ENCODE measurements at regions not wholly inside any gene's neighbourhood (a gene's known extent, or its start where the extent isn't known, plus 50 kb on each side); places are given as distances from the start of the nearest gene placed in this dataset.

DNA sequence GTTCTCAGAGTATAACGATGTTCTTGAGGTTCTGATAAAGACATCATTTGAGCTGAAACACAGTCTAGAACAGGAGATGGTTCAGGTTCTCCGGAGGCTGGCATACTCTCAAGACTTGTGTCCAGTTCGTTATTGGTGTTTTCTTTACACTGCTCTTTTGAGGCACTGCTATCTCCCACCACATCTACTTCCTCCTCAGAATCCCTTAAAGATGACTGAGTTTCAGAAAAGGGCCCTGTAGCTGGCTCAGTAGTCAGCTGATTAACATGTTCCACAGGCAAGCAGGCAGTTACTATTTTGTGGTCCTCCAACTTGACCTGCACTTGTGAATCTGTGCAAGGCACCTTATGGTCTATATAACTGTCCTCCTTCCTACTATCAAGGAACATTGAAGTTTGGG is 50.2 kb downstream of the ZZZ3 start:
- Histone ChIP-seq H3K4me1 (ENCODE audit: control insufficient read depth, insufficient read depth, low read length, poor library complexity, severe bottlenecking) (no peaks in the 10 kb centered on the region), H3K36me3 (ENCODE audit: control insufficient read depth, insufficient read depth, low read length) (peaks cover 57% of the 10 kb centered on the region), H3K27ac (ENCODE audit: insufficient read depth, low read length, poor library complexity, severe bottlenecking) (no peak overlapping the region), H3K9me3 (ENCODE audit: control insufficient read depth in 2 of 2, low read length in 2 of 2) (no peaks in the 10 kb centered on the region), H3K4me3 (ENCODE audit: low read depth, low read length) (no peak overlapping the region), H3K27me3 (ENCODE audit: control insufficient read depth, insufficient read depth, low read length) (no peaks in the 10 kb centered on the region)
- Mint-ChIP-seq H3K9me3 (no peaks in the 10 kb centered on the region), H3K27me3 (no peaks in the 10 kb centered on the region), H3K27ac (no peak overlapping the region), H3K36me3 (peaks cover 41% of the 10 kb centered on the region), H3K4me1 (peaks cover 4 to 30% (median 6%) of the 10 kb centered on the region in 4 donors), H3K4me3 (no peak overlapping the region)
- DNase-seq (peak in 1 of 3 donors; percentile 7), ATAC-seq (ENCODE audit: low read depth in 2 of 2) (no peak)

DNA sequence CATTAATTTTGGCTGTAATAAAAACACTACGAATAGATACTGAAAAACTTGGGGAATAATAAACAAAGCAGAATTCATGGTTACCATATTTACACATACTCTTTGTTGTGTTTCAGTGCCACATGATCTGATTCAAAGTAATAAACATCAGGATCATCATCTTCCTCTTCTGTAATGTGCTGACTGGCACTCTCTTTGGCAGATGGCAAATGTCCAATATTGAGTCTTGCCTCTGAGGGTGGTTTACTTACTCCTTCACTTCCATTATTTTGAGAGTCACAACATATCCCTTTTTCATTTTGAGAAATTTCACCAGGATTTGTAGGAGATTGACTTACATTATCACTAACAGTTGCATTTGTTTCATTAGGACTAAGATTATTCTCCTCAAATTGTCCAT is 50.7 kb downstream of the ZZZ3 start:
- Mint-ChIP-seq H3K36me3 (peaks cover 42% of the 10 kb centered on the region), H3K27me3 (no peaks in the 10 kb centered on the region), H3K4me1 (peaks cover 4 to 30% (median 6%) of the 10 kb centered on the region in 4 donors), H3K9me3 (no peaks in the 10 kb centered on the region), H3K27ac (no peak overlapping the region), H3K4me3 (no peak overlapping the region)
- Histone ChIP-seq H3K27ac (ENCODE audit: insufficient read depth, low read length, poor library complexity, severe bottlenecking) (no peak overlapping the region), H3K27me3 (ENCODE audit: control insufficient read depth, insufficient read depth, low read length) (no peaks in the 10 kb centered on the region), H3K4me1 (ENCODE audit: control insufficient read depth, insufficient read depth, low read length, poor library complexity, severe bottlenecking) (no peaks in the 10 kb centered on the region), H3K9me3 (ENCODE audit: control insufficient read depth in 2 of 2, low read length in 2 of 2) (no peaks in the 10 kb centered on the region), H3K4me3 (ENCODE audit: low read depth, low read length) (no peak overlapping the region), H3K36me3 (ENCODE audit: control insufficient read depth, insufficient read depth, low read length) (peaks cover 57% of the 10 kb centered on the region)
- DNase-seq, result no peak
- no peak for ATAC-seq (ENCODE audit: low read depth in 2 of 2)

DNA sequence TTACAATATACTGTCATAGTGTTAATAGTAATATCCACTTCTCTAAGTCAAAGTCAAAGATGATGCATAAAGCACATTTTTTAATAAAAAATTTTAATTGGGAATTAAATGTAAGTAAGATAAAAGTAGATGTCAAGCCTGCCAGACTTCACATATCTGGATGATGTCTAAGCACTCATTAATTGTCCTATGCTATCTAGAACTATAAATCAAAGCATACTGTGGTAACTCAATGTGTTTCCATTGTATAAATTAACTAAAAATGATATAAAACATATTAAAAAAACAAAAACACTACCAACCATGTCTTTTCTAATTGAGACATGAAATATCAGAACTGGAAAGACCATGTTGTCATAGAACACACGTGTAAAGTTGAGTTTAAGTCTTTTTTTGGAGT is 51.2 kb downstream of the ZZZ3 start:
- Histone ChIP-seq H3K4me1 (ENCODE audit: control insufficient read depth, insufficient read depth, low read length, poor library complexity, severe bottlenecking) (no peaks in the 10 kb centered on the region), H3K4me3 (ENCODE audit: low read depth, low read length) (no peak overlapping the region), H3K27ac (ENCODE audit: insufficient read depth, low read length, poor library complexity, severe bottlenecking) (no peak overlapping the region), H3K9me3 (ENCODE audit: control insufficient read depth in 2 of 2, low read length in 2 of 2) (no peaks in the 10 kb centered on the region), H3K27me3 (ENCODE audit: control insufficient read depth, insufficient read depth, low read length) (no peaks in the 10 kb centered on the region), H3K36me3 (ENCODE audit: control insufficient read depth, insufficient read depth, low read length) (peaks cover 56% of the 10 kb centered on the region)
- Mint-ChIP-seq H3K4me1 (peaks cover 4 to 30% (median 6%) of the 10 kb centered on the region in 4 donors), H3K36me3 (peaks cover 46% of the 10 kb centered on the region), H3K4me3 (no peak overlapping the region), H3K9me3 (no peaks in the 10 kb centered on the region), H3K27ac (no peak overlapping the region), H3K27me3 (no peaks in the 10 kb centered on the region)
- DNase-seq (no peak), ATAC-seq (ENCODE audit: low read depth in 2 of 2) (no peak)

DNA sequence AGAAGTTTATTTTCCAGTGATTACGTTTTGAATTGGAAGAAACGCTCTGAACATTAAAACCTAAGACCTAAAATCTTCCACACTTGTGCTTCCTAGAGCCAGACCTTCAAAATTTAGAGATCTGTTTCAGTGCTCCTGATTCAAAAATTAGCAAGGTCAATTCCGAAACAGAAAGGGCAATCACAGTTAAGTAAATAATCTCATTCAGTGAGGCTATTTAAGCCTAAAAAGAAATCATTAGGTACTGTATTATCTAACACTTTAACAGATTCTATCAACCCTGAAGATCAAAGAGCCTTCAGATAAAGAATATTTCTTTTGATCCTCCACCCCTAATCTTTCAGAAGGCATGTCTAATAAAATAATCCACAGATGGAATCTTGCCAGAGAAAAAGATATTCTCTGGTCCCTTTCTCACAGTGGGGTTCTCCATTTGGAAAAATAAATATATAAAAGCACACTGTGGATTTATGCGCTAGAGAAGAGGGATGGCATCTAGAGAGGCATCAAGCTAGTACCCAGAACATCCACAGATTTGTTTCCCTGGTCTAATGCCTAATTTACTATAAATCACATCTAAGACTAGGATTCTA is 54.4 kb downstream of the ZZZ3 start:
- DNase-seq, result no peak
- H3K27ac ChIP-seq (ENCODE audit: insufficient read depth, low read length, poor library complexity, severe bottlenecking), result no peak overlapping the region
- H3K27ac Mint-ChIP-seq, result no peak overlapping the region

DNA sequence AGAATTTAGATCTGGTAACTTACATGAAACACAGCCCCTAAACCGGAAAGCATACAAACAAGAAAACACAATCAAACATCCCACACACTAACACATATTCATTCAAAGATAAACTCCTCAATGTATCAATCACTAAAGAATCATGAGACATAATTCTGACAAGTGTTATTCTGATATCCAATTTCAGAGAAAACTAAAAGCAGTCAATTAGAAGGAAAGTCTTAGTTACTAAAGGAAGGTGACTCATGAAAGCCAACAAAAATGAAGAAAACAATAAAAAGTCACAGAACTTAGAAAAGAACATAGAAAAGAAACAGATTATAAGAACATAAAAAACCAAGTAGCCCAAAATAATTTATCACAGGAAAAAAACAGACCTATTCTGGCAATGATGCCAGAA is 57.2 kb downstream of the ZZZ3 start:
- no peaks in the 10 kb centered on the region for H3K9me3 ChIP-seq (ENCODE audit: control insufficient read depth in 2 of 2, low read length in 2 of 2)
- peak overlapping the region in 1 of 3 donors; percentile 18 for H3K27ac Mint-ChIP-seq
- peaks cover 7 to 32% (median 11%) of the 10 kb centered on the region in 4 donors for H3K4me1 Mint-ChIP-seq
- no peak for ATAC-seq (ENCODE audit: low read depth in 2 of 2)
- H3K36me3 Mint-ChIP-seq, result peaks cover 43% of the 10 kb centered on the region
- no peak overlapping the region for H3K4me3 ChIP-seq (ENCODE audit: low read depth, low read length)
- H3K9me3 Mint-ChIP-seq, result no peaks in the 10 kb centered on the region
- no peak overlapping the region for H3K4me3 Mint-ChIP-seq
- DNase-seq, result no peak
- H3K4me1 ChIP-seq (ENCODE audit: control insufficient read depth, insufficient read depth, low read length, poor library complexity, severe bottlenecking), result no peaks in the 10 kb centered on the region
- H3K36me3 ChIP-seq (ENCODE audit: control insufficient read depth, insufficient read depth, low read length), result peaks cover 28% of the 10 kb centered on the region
- no peak overlapping the region for H3K27ac ChIP-seq (ENCODE audit: insufficient read depth, low read length, poor library complexity, severe bottlenecking)
- H3K27me3 ChIP-seq (ENCODE audit: control insufficient read depth, insufficient read depth, low read length), result no peaks in the 10 kb centered on the region
- H3K27me3 Mint-ChIP-seq, result no peaks in the 10 kb centered on the region

More for the DNA sequence above, 54.4 kb downstream of the ZZZ3 start:
- peaks cover 47% of the 10 kb centered on the region for H3K36me3 ChIP-seq (ENCODE audit: control insufficient read depth, insufficient read depth, low read length)
- no peak for ATAC-seq (ENCODE audit: low read depth in 2 of 2)
- no peaks in the 10 kb centered on the region for H3K9me3 Mint-ChIP-seq
- peaks cover 4 to 26% (median 11%) of the 10 kb centered on the region in 4 donors for H3K4me1 Mint-ChIP-seq
- H3K36me3 Mint-ChIP-seq, result peaks cover 50% of the 10 kb centered on the region
- H3K4me1 ChIP-seq (ENCODE audit: control insufficient read depth, insufficient read depth, low read length, poor library complexity, severe bottlenecking), result no peaks in the 10 kb centered on the region
- no peak overlapping the region for H3K4me3 Mint-ChIP-seq
- no peaks in the 10 kb centered on the region for H3K27me3 Mint-ChIP-seq
- no peak overlapping the region for H3K4me3 ChIP-seq (ENCODE audit: low read depth, low read length)
- H3K27me3 ChIP-seq (ENCODE audit: control insufficient read depth, insufficient read depth, low read length), result no peaks in the 10 kb centered on the region
- no peaks in the 10 kb centered on the region for H3K9me3 ChIP-seq (ENCODE audit: control insufficient read depth in 2 of 2, low read length in 2 of 2)

DNA sequence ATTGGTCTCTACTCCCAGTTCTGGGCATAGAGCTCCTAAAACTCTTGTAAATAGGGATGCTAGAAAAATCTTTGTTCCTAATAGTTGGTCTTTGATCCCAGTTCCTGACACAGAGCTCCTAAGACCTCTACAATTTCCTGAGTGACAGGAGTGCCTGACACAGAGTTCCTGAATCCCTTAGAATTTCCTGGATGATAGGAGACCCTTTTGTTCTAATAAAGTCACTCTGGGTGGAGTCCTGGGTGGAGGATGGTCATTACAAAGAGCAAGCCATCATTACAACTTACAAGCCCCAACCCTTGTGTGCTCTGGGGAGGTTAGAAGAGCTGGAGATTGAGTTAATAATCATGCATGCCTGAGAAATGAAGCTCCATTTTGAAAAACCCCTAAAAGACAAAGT is 58.4 kb downstream of the ZZZ3 start:
- Histone ChIP-seq H3K27ac (ENCODE audit: insufficient read depth, low read length, poor library complexity, severe bottlenecking) (no peak overlapping the region), H3K27me3 (ENCODE audit: control insufficient read depth, insufficient read depth, low read length) (no peaks in the 10 kb centered on the region), H3K4me3 (ENCODE audit: low read depth, low read length) (no peak overlapping the region), H3K36me3 (ENCODE audit: control insufficient read depth, insufficient read depth, low read length) (peaks cover 24% of the 10 kb centered on the region), H3K4me1 (ENCODE audit: control insufficient read depth, insufficient read depth, low read length, poor library complexity, severe bottlenecking) (no peaks in the 10 kb centered on the region), H3K9me3 (ENCODE audit: control insufficient read depth in 2 of 2, low read length in 2 of 2) (no peaks in the 10 kb centered on the region)
- peaks cover 41% of the 10 kb centered on the region for H3K36me3 Mint-ChIP-seq
- peaks cover 10 to 33% (median 13%) of the 10 kb centered on the region in 4 donors for H3K4me1 Mint-ChIP-seq
- peak overlapping the region in 1 of 3 donors; percentile 11 for H3K27ac Mint-ChIP-seq
- no peaks in the 10 kb centered on the region for H3K9me3 Mint-ChIP-seq
- no peak overlapping the region for H3K4me3 Mint-ChIP-seq
- H3K27me3 Mint-ChIP-seq, result no peaks in the 10 kb centered on the region
- no peak for DNase-seq
- no peak for ATAC-seq (ENCODE audit: low read depth in 2 of 2)

DNA sequence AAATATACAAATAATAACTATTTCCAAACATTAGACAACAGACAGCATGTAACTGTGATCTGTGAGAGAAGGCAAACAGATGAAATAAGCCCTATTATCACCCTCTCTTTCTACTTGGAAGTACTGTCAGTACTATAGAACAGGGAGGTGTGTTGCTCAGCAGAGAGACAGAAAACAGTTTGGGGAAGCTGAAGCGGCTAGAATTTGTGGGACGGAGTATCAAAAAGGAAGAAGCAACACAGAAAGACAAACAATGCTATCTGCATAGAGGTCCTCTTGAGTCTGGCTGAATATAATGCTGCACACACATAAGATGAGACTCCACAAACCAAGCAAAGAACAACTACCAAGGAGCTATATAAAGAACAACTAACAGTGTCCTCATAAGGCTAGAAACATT is 59.4 kb downstream of the ZZZ3 start:
- Histone ChIP-seq H3K27me3 (ENCODE audit: control insufficient read depth, insufficient read depth, low read length) (no peaks in the 10 kb centered on the region), H3K27ac (ENCODE audit: insufficient read depth, low read length, poor library complexity, severe bottlenecking) (no peak overlapping the region), H3K9me3 (ENCODE audit: control insufficient read depth in 2 of 2, low read length in 2 of 2) (no peaks in the 10 kb centered on the region), H3K36me3 (ENCODE audit: control insufficient read depth, insufficient read depth, low read length) (peaks cover 25% of the 10 kb centered on the region), H3K4me1 (ENCODE audit: control insufficient read depth, insufficient read depth, low read length, poor library complexity, severe bottlenecking) (no peaks in the 10 kb centered on the region), H3K4me3 (ENCODE audit: low read depth, low read length) (no peak overlapping the region)
- Mint-ChIP-seq H3K4me3 (no peak overlapping the region), H3K9me3 (no peaks in the 10 kb centered on the region), H3K36me3 (peaks cover 41% of the 10 kb centered on the region), H3K27me3 (no peaks in the 10 kb centered on the region), H3K4me1 (peaks cover 10 to 30% (median 13%) of the 10 kb centered on the region in 4 donors), H3K27ac (peak overlapping the region; percentile 13 to 89 (median 25))
- ATAC-seq (ENCODE audit: low read depth in 2 of 2), result no peak
- no peak for DNase-seq

DNA sequence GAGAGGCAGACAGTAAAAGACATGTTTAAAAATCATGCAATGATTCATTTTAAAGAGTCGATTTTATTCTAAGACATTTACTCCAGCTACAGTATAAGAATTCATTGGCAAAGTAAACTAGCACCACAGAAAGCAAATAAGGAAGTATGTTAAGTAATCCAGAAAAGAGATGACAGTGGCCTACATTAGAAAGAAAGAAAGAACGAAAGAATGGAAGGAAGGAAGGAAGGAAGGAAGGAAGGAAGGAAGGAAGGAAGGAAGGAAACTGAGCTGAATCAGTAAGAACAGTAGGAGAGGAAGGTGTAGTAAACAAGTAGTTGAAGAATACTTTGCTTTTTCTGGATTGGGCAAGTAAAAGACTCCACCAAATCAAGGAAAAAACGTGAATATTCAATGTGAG is 62.2 kb downstream of the ZZZ3 start:
- H3K27me3 ChIP-seq (ENCODE audit: control insufficient read depth, insufficient read depth, low read length), result no peaks in the 10 kb centered on the region
- no peaks in the 10 kb centered on the region for H3K9me3 Mint-ChIP-seq
- no peak overlapping the region for H3K4me3 Mint-ChIP-seq
- H3K36me3 ChIP-seq (ENCODE audit: control insufficient read depth, insufficient read depth, low read length), result peaks cover 19% of the 10 kb centered on the region
- H3K4me3 ChIP-seq (ENCODE audit: low read depth, low read length), result no peak overlapping the region
- H3K27me3 Mint-ChIP-seq, result no peaks in the 10 kb centered on the region
- no peak for DNase-seq
- H3K4me1 ChIP-seq (ENCODE audit: control insufficient read depth, insufficient read depth, low read length, poor library complexity, severe bottlenecking), result no peaks in the 10 kb centered on the region
- H3K27ac ChIP-seq (ENCODE audit: insufficient read depth, low read length, poor library complexity, severe bottlenecking), result no peak overlapping the region
- peaks cover 42% of the 10 kb centered on the region for H3K36me3 Mint-ChIP-seq
- no peaks in the 10 kb centered on the region for H3K9me3 ChIP-seq (ENCODE audit: control insufficient read depth in 2 of 2, low read length in 2 of 2)
- peaks cover 10 to 25% (median 12%) of the 10 kb centered on the region in 4 donors for H3K4me1 Mint-ChIP-seq
- no peak for ATAC-seq (ENCODE audit: low read depth in 2 of 2)
- peak overlapping the region in 1 of 3 donors; percentile 74 for H3K27ac Mint-ChIP-seq
